ENCODE measurements at regions not wholly inside any gene's neighbourhood (a gene's known extent, or its start where the extent isn't known, plus 50 kb on each side); places are given as distances from the start of the nearest gene placed in this dataset.

DNA sequence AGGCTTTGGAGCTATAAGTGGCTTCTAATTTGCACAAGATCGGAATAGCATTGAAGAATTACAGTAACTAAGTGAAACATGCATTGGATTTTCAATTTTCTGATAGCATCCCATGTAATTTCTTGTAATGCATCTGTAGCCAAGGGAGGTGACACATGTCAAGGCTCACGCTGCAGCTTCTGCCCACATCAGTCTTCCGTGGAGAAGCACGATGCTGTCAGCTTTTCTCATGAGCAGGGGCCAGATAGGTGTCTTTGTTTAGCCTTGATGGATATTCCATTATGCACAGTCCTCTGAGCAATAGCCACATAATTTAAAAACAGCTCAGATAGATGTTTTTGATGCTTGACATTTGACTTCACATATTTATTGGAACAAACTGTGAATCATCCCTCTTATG is 1046.9 kb upstream of the EEF2KMT start:
- Mint-ChIP-seq H3K4me1 (ENCODE audit: low read depth, unreplicated experiment) (no peaks in the 10 kb centered on the region), H3K4me3 (ENCODE audit: low read depth, unreplicated experiment) (no peak overlapping the region), H3K27ac (ENCODE audit: unreplicated experiment) (no peak overlapping the region), H3K27me3 (ENCODE audit: unreplicated experiment) (peaks cover 1% of the 10 kb centered on the region), H3K9me3 (ENCODE audit: low read depth, unreplicated experiment) (peaks cover 17% of the 10 kb centered on the region), H3K36me3 (ENCODE audit: insufficient read depth, unreplicated experiment) (no peaks in the 10 kb centered on the region)
- CTCF ChIA-PET, result no interaction called here
- BruUV-seq (replicated peaks), result no TSS peak
- DNase-seq, result no peak
- TF ChIP-seq, protein P1, sequence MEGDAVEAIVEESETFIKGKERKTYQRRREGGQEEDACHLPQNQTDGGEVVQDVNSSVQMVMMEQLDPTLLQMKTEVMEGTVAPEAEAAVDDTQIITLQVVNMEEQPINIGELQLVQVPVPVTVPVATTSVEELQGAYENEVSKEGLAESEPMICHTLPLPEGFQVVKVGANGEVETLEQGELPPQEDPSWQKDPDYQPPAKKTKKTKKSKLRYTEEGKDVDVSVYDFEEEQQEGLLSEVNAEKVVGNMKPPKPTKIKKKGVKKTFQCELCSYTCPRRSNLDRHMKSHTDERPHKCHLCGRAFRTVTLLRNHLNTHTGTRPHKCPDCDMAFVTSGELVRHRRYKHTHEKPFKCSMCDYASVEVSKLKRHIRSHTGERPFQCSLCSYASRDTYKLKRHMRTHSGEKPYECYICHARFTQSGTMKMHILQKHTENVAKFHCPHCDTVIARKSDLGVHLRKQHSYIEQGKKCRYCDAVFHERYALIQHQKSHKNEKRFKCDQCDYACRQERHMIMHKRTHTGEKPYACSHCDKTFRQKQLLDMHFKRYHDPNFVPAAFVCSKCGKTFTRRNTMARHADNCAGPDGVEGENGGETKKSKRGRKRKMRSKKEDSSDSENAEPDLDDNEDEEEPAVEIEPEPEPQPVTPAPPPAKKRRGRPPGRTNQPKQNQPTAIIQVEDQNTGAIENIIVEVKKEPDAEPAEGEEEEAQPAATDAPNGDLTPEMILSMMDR (IDR thresholded peaks at IDR 0.05; ENCODE audit: unreplicated experiment), result no peak
- intact Hi-C loops (cut with micrococcal nuclease; ENCODE audit: unreplicated experiment), result no loop called here

DNA sequence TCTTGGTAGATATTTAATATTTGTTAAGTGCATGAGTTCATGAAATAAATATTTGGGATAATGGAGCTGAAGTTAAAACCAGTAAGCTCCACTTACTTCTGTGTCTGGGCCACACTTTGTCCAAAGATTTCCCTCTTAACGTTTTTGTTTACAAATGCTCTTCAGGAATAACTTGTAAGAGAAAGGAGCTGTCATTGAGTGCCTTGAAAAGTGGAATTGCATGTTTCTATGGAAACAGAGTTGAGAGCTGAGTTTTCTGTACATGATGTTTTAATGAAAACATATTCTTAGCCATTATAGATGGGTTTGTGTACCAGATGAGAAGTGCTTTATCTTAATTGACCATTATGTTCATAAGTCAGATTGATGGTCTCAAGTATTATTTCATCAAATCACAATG is 1045.4 kb upstream of the EEF2KMT start:
- H3K4me1 Mint-ChIP-seq (ENCODE audit: low read depth, unreplicated experiment), result no peaks in the 10 kb centered on the region
- no TSS peak for BruUV-seq (replicated peaks)
- CTCF ChIA-PET, result no interaction called here

DNA sequence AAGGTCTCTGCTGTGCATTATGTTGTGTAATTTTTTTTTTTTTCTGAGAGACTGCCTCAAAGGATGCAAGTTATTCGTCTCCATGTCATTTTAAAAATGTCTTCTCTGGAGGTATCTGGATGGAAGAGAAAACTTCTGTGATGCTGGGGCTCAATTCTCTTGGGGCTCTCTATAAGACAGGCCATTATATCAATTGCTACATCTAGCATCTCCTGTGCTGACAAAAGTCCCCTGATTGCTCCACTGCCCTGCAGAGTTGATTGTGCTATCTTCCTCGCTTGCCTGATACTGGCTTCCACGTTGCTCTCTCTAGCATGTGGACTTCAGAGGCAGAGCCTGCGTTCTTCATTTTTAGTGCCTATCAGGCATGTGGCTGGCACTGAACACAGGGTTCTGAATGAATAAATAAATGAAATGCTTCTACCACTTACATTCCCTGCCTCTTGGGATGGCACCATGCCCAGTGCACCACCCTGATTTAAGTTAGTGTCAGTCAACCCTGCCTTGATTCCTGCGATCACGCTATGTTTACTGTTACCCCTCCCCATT is 1035.5 kb upstream of the EEF2KMT start:
- H3K4me1 Mint-ChIP-seq (ENCODE audit: low read depth, unreplicated experiment), result no peaks in the 10 kb centered on the region
- no peaks in the 10 kb centered on the region for H3K36me3 Mint-ChIP-seq (ENCODE audit: insufficient read depth, unreplicated experiment)
- TF ChIP-seq, protein P1 (IDR thresholded peaks at IDR 0.05; ENCODE audit: unreplicated experiment), result no peak
- H3K27ac Mint-ChIP-seq (ENCODE audit: unreplicated experiment), result no peak overlapping the region
- CTCF ChIA-PET, result interaction anchor here (0.7 kb wide), 1 partner anchor 151 kb away, joined by 3 read pairs; no protein-coding TSS in a partner anchor
- no peak overlapping the region for H3K4me3 Mint-ChIP-seq (ENCODE audit: low read depth, unreplicated experiment)
- DNase-seq, result no peak
- intact Hi-C loops (cut with micrococcal nuclease; ENCODE audit: unreplicated experiment), result no loop called here
- peaks cover 3% of the 10 kb centered on the region for H3K9me3 Mint-ChIP-seq (ENCODE audit: low read depth, unreplicated experiment)
- no TSS peak for BruUV-seq (replicated peaks)
- H3K27me3 Mint-ChIP-seq (ENCODE audit: unreplicated experiment), result no peaks in the 10 kb centered on the region

More for the DNA sequence above, 1045.4 kb upstream of the EEF2KMT start:
- TF ChIP-seq, protein P1 (IDR thresholded peaks at IDR 0.05; ENCODE audit: unreplicated experiment), result no peak
- Mint-ChIP-seq H3K27ac (ENCODE audit: unreplicated experiment) (no peak overlapping the region), H3K9me3 (ENCODE audit: low read depth, unreplicated experiment) (peaks cover 17% of the 10 kb centered on the region), H3K27me3 (ENCODE audit: unreplicated experiment) (no peaks in the 10 kb centered on the region), H3K4me3 (ENCODE audit: low read depth, unreplicated experiment) (no peak overlapping the region), H3K36me3 (ENCODE audit: insufficient read depth, unreplicated experiment) (no peaks in the 10 kb centered on the region)
- DNase-seq, result no peak
- intact Hi-C loops (cut with micrococcal nuclease; ENCODE audit: unreplicated experiment), result loop anchor here (2.0 kb wide), 1 partner anchor 16 kb away; no protein-coding TSS in a partner anchor

DNA sequence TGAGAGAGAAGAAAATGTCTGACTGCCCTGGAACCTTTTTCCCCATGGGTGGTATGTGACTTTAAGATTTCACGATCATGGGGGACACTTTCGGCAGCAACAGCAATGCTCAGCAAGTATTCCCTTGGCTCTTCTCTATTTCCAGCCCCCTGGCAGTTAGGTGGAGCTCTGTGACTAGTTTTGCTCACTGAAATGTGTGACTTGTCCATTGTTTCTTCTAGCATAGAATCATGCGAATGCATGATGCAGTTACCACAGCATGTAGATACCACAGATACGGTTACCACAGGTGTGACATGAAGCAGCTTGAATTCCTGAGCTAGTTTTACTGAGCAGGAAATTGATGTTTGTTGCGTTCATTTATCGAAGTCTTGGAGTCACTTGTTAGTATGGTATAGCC is 1034.5 kb upstream of the EEF2KMT start:
- Mint-ChIP-seq H3K27ac (ENCODE audit: unreplicated experiment) (no peak overlapping the region), H3K4me1 (ENCODE audit: low read depth, unreplicated experiment) (no peaks in the 10 kb centered on the region), H3K27me3 (ENCODE audit: unreplicated experiment) (no peaks in the 10 kb centered on the region), H3K36me3 (ENCODE audit: insufficient read depth, unreplicated experiment) (no peaks in the 10 kb centered on the region), H3K4me3 (ENCODE audit: low read depth, unreplicated experiment) (no peak overlapping the region), H3K9me3 (ENCODE audit: low read depth, unreplicated experiment) (peaks cover 3% of the 10 kb centered on the region)
- no peak for DNase-seq
- intact Hi-C loops (cut with micrococcal nuclease; ENCODE audit: unreplicated experiment), result no loop called here
- CTCF ChIA-PET, result interaction anchor here (0.5 kb wide), 1 partner anchor 1832 kb away, joined by 3 read pairs; no protein-coding TSS in a partner anchor
- TF ChIP-seq, protein P1 (IDR thresholded peaks at IDR 0.05; ENCODE audit: unreplicated experiment), result no peak
- no TSS peak for BruUV-seq (replicated peaks)

Data from Calu3 (cell line).